Ascending aorta (tissue), 2 donors: ENCODE measurements at regions not wholly inside any gene's neighbourhood (a gene's known extent, or its start where the extent isn't known, plus 50 kb on each side); places are given as distances from the start of the nearest gene placed in this dataset.
A peak's percentile ranks its signal among the peaks of the same experiment; 100 is the strongest.

Experiments
- DNase-seq, 2 donors: peaks; one replicate each; pipeline ENCODE4 v3.0.0-alpha.2; 2019; ENCODE audit warnings: low spot score in 2 of 2
- H3K27ac ChIP-seq, 2 donors: fragments of 200-600 bp; sonication (generic); one replicate each; pipeline ENCODE4 v1.5.1; 2016 to 2017; ENCODE audit warnings: mild to moderate bottlenecking in 1 of 2
- H3K27me3 ChIP-seq: fragments of 200-600 bp; sonication (generic); one replicate; pipeline ENCODE4 v1.5.1; 2017
- H3K36me3 ChIP-seq, 2 donors: fragments of 200-600 bp; sonication (generic); one replicate each; pipeline ENCODE4 v1.5.1; 2016
- H3K4me1 ChIP-seq, 2 donors: fragments of 200-600 bp; sonication (generic); one replicate each; pipeline ENCODE4 v1.5.1; 2016 to 2017; ENCODE audit warnings: mild to moderate bottlenecking in 1 of 2
- H3K4me3 ChIP-seq, 2 donors: fragments of 200-600 bp; sonication (generic); one replicate each; pipeline ENCODE4 v1.5.1; 2016 to 2017; ENCODE audit warnings: mild to moderate bottlenecking in 1 of 2
- H3K9me3 ChIP-seq, 2 donors: fragments of 200-600 bp; sonication (generic); one replicate each; pipeline ENCODE4 v1.5.1; 2016
- intact Hi-C: fragments of 100-400 bp; cut with DNase I; formaldehyde crosslinking; loops from one replicate; pipeline ENCODE4 v1.15.1; 2023
- TF ChIP-seq, protein P1 (sequence below), 3 experiments: fragments of 200-600 bp in 2 of 3; fragments of 450-650 bp in 1 of 3; sonication (generic) in 2 of 3; IDR thresholded peaks; one replicate each; pipeline ENCODE4 v1.5.1; 2016 to 2019; ENCODE audit warnings: antibody characterized with exemption in 3 of 3, mild to moderate bottlenecking in 1 of 3, moderate library complexity in 1 of 3

GRCh38 chr5:62143268-62144229, 162.5 kb upstream of the KIF2A start:
- no peak for DNase-seq
- H3K27me3 ChIP-seq: no peaks in the 10 kb centered on the region
- TF ChIP-seq, protein P1, sequence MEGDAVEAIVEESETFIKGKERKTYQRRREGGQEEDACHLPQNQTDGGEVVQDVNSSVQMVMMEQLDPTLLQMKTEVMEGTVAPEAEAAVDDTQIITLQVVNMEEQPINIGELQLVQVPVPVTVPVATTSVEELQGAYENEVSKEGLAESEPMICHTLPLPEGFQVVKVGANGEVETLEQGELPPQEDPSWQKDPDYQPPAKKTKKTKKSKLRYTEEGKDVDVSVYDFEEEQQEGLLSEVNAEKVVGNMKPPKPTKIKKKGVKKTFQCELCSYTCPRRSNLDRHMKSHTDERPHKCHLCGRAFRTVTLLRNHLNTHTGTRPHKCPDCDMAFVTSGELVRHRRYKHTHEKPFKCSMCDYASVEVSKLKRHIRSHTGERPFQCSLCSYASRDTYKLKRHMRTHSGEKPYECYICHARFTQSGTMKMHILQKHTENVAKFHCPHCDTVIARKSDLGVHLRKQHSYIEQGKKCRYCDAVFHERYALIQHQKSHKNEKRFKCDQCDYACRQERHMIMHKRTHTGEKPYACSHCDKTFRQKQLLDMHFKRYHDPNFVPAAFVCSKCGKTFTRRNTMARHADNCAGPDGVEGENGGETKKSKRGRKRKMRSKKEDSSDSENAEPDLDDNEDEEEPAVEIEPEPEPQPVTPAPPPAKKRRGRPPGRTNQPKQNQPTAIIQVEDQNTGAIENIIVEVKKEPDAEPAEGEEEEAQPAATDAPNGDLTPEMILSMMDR (IDR thresholded peaks at IDR 0.05): peak; percentile 3 to 54 (median 49)
- H3K9me3 ChIP-seq: no peaks in the 10 kb centered on the region
- H3K4me3 ChIP-seq: peak overlapping the region in 1 of 2 donors; percentile 54
- peaks cover 0 to 9% of the 10 kb centered on the region in 2 donors for H3K4me1 ChIP-seq
- no peaks in the 10 kb centered on the region for H3K36me3 ChIP-seq
- H3K27ac ChIP-seq: peak overlapping the region; percentile 7 to 29
- intact Hi-C loops: loop anchor here (10.0 kb wide), 1 partner anchor 1189 kb away; no protein-coding TSS in a partner anchor

DNA sequence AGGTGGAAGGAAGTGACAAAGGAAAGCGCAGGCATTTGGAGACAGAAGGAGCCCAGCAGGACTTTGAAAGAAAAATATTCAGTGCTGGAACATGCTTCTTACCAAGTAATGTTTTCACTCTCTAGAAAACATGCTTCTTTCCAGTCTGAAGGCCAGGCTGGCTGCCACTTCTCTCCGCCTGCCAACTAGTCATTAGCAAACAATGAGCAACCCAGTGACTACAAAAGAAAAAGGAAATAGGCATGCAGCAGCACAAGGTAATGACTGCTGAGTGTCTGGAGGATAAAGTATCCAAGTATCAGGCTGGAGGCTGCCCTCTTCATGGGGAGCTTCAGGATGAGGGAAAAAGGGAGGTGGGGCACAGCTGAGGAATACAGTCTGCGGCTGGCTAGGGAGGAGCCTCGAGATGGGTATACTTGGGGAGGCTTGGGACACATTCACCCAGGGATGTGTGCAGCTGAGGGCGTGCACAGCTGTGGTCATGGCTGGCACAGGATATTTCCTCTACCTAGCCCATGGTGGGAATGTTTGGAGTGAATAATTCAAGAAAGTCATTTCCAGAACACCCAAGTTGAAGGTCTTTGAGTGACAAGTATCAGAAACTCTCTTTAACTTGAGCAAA, 161.5 kb upstream of the KIF2A start:
- TF ChIP-seq, protein P1 (IDR thresholded peaks at IDR 0.05): no peak
- H3K9me3 ChIP-seq: no peaks in the 10 kb centered on the region
- no peaks in the 10 kb centered on the region for H3K36me3 ChIP-seq
- intact Hi-C loops: loop anchor here (10.0 kb wide), 1 partner anchor 1190 kb away; no protein-coding TSS in a partner anchor
- H3K27ac ChIP-seq: peak overlapping the region; percentile 7 to 29
- peak overlapping the region in 1 of 2 donors; percentile 54 for H3K4me3 ChIP-seq
- no peak for DNase-seq
- H3K27me3 ChIP-seq: no peaks in the 10 kb centered on the region
- H3K4me1 ChIP-seq: peaks cover 0 to 9% of the 10 kb centered on the region in 2 donors

GRCh38 chr5:62149879-62150278, 156.1 kb upstream of the KIF2A start:
- no peaks in the 10 kb centered on the region for H3K27me3 ChIP-seq
- no peak for DNase-seq
- H3K27ac ChIP-seq: no peak overlapping the region
- H3K4me3 ChIP-seq: no peak overlapping the region
- H3K4me1 ChIP-seq: no peaks in the 10 kb centered on the region
- intact Hi-C loops: loop anchor here (10.0 kb wide), 1 partner anchor 1195 kb away; no protein-coding TSS in a partner anchor
- H3K36me3 ChIP-seq: no peaks in the 10 kb centered on the region
- TF ChIP-seq, protein P1 (IDR thresholded peaks at IDR 0.05): no peak
- peaks cover 0 to 2% of the 10 kb centered on the region in 2 donors for H3K9me3 ChIP-seq

DNA sequence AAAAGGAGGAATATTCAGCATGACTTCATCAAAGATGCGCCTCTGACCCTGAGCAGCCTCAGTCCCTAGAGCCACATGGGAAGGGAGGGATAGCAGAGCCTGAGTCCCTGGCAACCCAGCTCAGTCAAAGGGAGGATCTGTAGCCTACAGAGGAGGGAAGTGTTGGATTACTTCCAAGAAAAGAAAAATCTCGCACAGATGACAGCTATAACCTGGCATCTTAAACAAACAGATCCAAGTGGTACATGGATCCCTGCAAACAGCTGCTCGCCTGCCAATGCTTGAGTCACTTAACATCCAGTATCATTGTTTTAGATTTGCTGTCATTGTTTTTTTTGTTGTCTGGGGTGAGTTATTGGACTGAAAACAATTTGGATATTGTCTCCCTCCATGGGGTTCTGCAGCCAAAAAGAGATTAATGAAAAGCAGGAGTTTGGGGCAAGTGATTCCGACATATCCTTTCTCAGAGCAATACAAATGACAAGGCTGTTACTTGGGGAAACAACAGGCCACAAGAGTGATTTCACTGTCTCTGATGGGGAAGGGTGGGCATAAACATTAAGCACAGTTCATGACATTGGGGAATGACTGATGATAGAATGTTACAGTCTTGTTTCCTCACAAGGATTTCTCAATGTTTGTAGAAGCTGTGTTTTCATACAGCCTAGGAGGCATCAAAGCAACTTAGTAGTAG, 153.5 kb upstream of the KIF2A start:
- no peaks in the 10 kb centered on the region for H3K36me3 ChIP-seq
- no peak for DNase-seq
- intact Hi-C loops: no loop called here
- no peaks in the 10 kb centered on the region for H3K27me3 ChIP-seq
- no peaks in the 10 kb centered on the region for H3K4me1 ChIP-seq
- H3K4me3 ChIP-seq: no peak overlapping the region
- no peak overlapping the region for H3K27ac ChIP-seq
- TF ChIP-seq, protein P1 (IDR thresholded peaks at IDR 0.05): no peak
- H3K9me3 ChIP-seq: peaks cover 0 to 9% of the 10 kb centered on the region in 2 donors

DNA sequence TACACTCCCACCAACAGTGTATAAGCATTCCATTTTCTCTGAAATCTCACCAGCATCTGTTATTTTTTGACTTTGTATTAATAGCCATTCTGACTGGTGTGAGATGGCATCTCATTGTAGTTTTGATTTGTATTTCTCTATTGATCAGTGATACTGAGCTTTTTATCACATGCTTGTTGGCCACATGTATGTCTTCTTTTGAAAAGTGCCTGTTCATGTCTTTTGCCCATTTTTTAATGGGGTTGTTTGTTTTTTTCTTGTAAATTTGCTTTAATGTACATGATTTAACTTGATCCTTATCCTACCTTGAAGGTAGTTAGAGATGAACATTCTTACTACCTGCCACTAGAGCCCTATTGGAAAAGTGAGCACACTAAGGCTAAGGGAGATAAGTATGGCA, 151.2 kb upstream of the KIF2A start:
- H3K4me3 ChIP-seq: no peak overlapping the region
- no peaks in the 10 kb centered on the region for H3K27me3 ChIP-seq
- TF ChIP-seq, protein P1 (IDR thresholded peaks at IDR 0.05): no peak
- H3K9me3 ChIP-seq: peaks cover 0 to 9% of the 10 kb centered on the region in 2 donors
- DNase-seq: no peak
- H3K4me1 ChIP-seq: no peaks in the 10 kb centered on the region
- H3K27ac ChIP-seq: no peak overlapping the region
- intact Hi-C loops: no loop called here
- no peaks in the 10 kb centered on the region for H3K36me3 ChIP-seq
